Right lobe of liver (tissue), 6 donors: ENCODE measurements at regions not wholly inside any gene's neighbourhood (a gene's known extent, or its start where the extent isn't known, plus 50 kb on each side); places are given as distances from the start of the nearest gene placed in this dataset.

Source experiments
- ATAC-seq, 4 donors: fragments of 200-7000 bp; cut with Tn5 transposase; one replicate each; pipeline ENCODE4 v1.9.1; 2020; ENCODE audit warnings: mild to moderate bottlenecking in 4 of 4, moderate library complexity in 4 of 4
- DNase-seq, 3 donors: peaks; one replicate each; pipeline ENCODE4 v3.0.0-alpha.2; 2020
- H3K27ac ChIP-seq, 3 donors: fragments of 200-600 bp; one replicate each; pipeline ENCODE4 v1.8.0; 2022
- H3K27me3 ChIP-seq, 2 donors: fragments of 200-600 bp; one replicate each; pipeline ENCODE4 v1.8.0; 2022
- H3K36me3 ChIP-seq, 4 donors: fragments of 200-600 bp; sonication (generic) in 1 of 4; one replicate each; pipeline versions ENCODE4 v1.5.1 to v1.8.0; 2017 to 2022; ENCODE audit warnings: control low read depth in 1 of 4
- H3K4me1 ChIP-seq, 4 donors: fragments of 200-600 bp; sonication (generic) in 1 of 4; one replicate each; pipeline versions ENCODE4 v1.5.1 to v1.8.0; 2017 to 2022; ENCODE audit warnings: control low read depth in 1 of 4
- H3K4me3 ChIP-seq, 3 donors: fragments of 200-600 bp; one replicate each; pipeline ENCODE4 v1.8.0; 2022
- H3K9me3 ChIP-seq, 4 donors: fragments of 200-600 bp; sonication (generic) in 1 of 4; one replicate each; pipeline versions ENCODE4 v1.5.1 to v1.8.0; 2017 to 2022; ENCODE audit warnings: control low read depth in 1 of 4
- CTCF ChIP-seq, 4 donors: fragments of 200-600 bp in 3 of 4; fragments of 450-650 bp in 1 of 4; IDR thresholded peaks; one replicate each; pipeline versions ENCODE4 v1.5.1 to v1.8.0; 2016 to 2022; ENCODE audit warnings: antibody characterized with exemption in 4 of 4, mild to moderate bottlenecking in 2 of 4
- POLR2A ChIP-seq: fragments of 450-650 bp; IDR thresholded peaks from one replicate; pipeline ENCODE4 v1.6.1; 2017; ENCODE audit warnings: antibody characterized with exemption, mild to moderate bottlenecking
- WGBS: methylation state at CpG from one replicate; pipeline ENCODE4 v1.1.6; 2018; ENCODE audit warnings: low coverage, low lambda C conversion rate; ENCODE audit not compliant: insufficient coverage; ENCODE audit errors: missing lambda C conversion rate; 5-methylcytosine and 5-hydroxymethylcytosine counted together
- intact Hi-C, 2 donors: fragments of 100-400 bp; cut with DNase I; formaldehyde crosslinking; loops; one replicate each; pipeline versions ENCODE4 v1.11.2 to v1.14.1; 2022
- donor health status: DM: no; HTN: yes; CAD: no.
- donor health status: DM: no; HTN: no; CAD: no.
- donor health status: DM: no; HTN: no; CAD: no.
- donor health status: DM: no; HTN: yes; CAD: no.
- donor health status: DM: no; HTN: yes; CAD: no.

GRCh38 chr2:191611614-191612013, 66.3 kb upstream of the NABP1 start:
- Histone ChIP-seq H3K27me3 (no peaks in the 10 kb centered on the region), H3K9me3 (no peaks in the 10 kb centered on the region), H3K27ac (no peak overlapping the region), H3K4me3 (no peak overlapping the region), H3K36me3 (no peaks in the 10 kb centered on the region), H3K4me1 (no peaks in the 10 kb centered on the region)
- no peak for TF ChIP-seq CTCF (IDR thresholded peaks at IDR 0.05)
- TF ChIP-seq POLR2A, result no peak
- intact Hi-C loops, result no loop called here
- 32% methylated on average over 3 of the region's 3 CpGs for WGBS
- DNase-seq (no peak), ATAC-seq (peak; percentile 50 to 81 (median 64))

GRCh38 chr2:191612496-191612895, 65.4 kb upstream of the NABP1 start:
- TF ChIP-seq CTCF (IDR thresholded peaks at IDR 0.05), result no peak
- TF ChIP-seq POLR2A, result no peak
- intact Hi-C loops, result no loop called here

GRCh38 chr2:191614759-191615158, 63.2 kb upstream of the NABP1 start:
- Histone ChIP-seq H3K4me3 (no peak overlapping the region), H3K9me3 (no peaks in the 10 kb centered on the region), H3K36me3 (no peaks in the 10 kb centered on the region), H3K27me3 (no peaks in the 10 kb centered on the region), H3K4me1 (no peaks in the 10 kb centered on the region), H3K27ac (no peak overlapping the region)
- DNase-seq (no peak), ATAC-seq (no peak)
- 62% methylated on average over 3 of the region's 3 CpGs for WGBS
- TF ChIP-seq POLR2A, result no peak
- TF ChIP-seq CTCF (IDR thresholded peaks at IDR 0.05), result no peak
- intact Hi-C loops, result no loop called here

More at GRCh38 chr2:191612496-191612895, 65.4 kb upstream of the NABP1 start:
- H3K27me3 ChIP-seq, result no peaks in the 10 kb centered on the region
- no peaks in the 10 kb centered on the region for H3K9me3 ChIP-seq
- no peak for ATAC-seq
- H3K36me3 ChIP-seq, result no peaks in the 10 kb centered on the region
- no peak overlapping the region for H3K27ac ChIP-seq
- no peak for DNase-seq
- WGBS, result 89% methylated on average over 1 of the region's 1 CpG
- no peaks in the 10 kb centered on the region for H3K4me1 ChIP-seq
- H3K4me3 ChIP-seq, result no peak overlapping the region

GRCh38 chr2:191615596-191615995, 62.3 kb upstream of the NABP1 start:
- DNase-seq (no peak), ATAC-seq (no peak)
- Histone ChIP-seq H3K36me3 (no peaks in the 10 kb centered on the region), H3K4me3 (no peak overlapping the region), H3K27me3 (no peaks in the 10 kb centered on the region), H3K4me1 (no peaks in the 10 kb centered on the region), H3K27ac (no peak overlapping the region), H3K9me3 (no peaks in the 10 kb centered on the region)
- 64% methylated on average over 3 of the region's 3 CpGs for WGBS
- TF ChIP-seq CTCF (IDR thresholded peaks at IDR 0.05) (no peak), POLR2A (no peak)
- intact Hi-C loops, result no loop called here

GRCh38 chr2:191617575-191617974, 60.4 kb upstream of the NABP1 start:
- Histone ChIP-seq H3K27ac (no peak overlapping the region), H3K9me3 (no peaks in the 10 kb centered on the region), H3K4me3 (no peak overlapping the region), H3K36me3 (no peaks in the 10 kb centered on the region), H3K27me3 (no peaks in the 10 kb centered on the region), H3K4me1 (no peaks in the 10 kb centered on the region)
- intact Hi-C loops, result no loop called here
- ATAC-seq, result peak in 3 of 4 donors; percentile 21 to 62 (median 48)
- DNase-seq, result no peak
- TF ChIP-seq POLR2A (no peak), CTCF (IDR thresholded peaks at IDR 0.05) (no peak)
- WGBS, result 41% methylated on average over 4 of the region's 4 CpGs
